Endothelial cell of umbilical vein (primary cell): ENCODE measurements at regions not wholly inside any gene's neighbourhood (a gene's known extent, or its start where the extent isn't known, plus 50 kb on each side); places are given as distances from the start of the nearest gene placed in this dataset.

Experiments
- BruUV-seq: library from RNA; stranded (reverse); fragments of 400-500 nt; replicated peaks from 2 replicates; lab custom pipeline; 2021; lab: Mats Ljungman, UMichigan
- CTCF ChIA-PET: fragments of 300-600, 350-600 bp; sonication (Branson Sonifier 250); formaldehyde crosslinking; loops from one replicate; lab custom pipeline; 2021; ENCODE audit warnings: antibody characterized with exemption, inconsistent platforms; lab: Charles Lee
- POLR2A ChIA-PET: fragments of 300-600, 350-600 bp; sonication (Branson Sonifier 250); formaldehyde crosslinking; loops from one replicate; lab custom pipeline; 2021; ENCODE audit warnings: antibody characterized with exemption, inconsistent platforms; lab: Charles Lee
- DNase-seq: peaks from one replicate; pipeline ENCODE4 v3.0.0-alpha.2; 2011; ENCODE audit warnings: low read depth, low spot score
- FAIRE-seq: peaks from 2 replicates; lab custom pipeline; 2011; peaks lifted over from hg19 to GRCh38; lab: Jason Lieb, UNC
- H2AFZ ChIP-seq: 2 replicates; pipeline ENCODE4 v1.6.0; 2012; ENCODE audit warnings: low read depth, low read length, control low read depth, inconsistent platforms
- H3K27ac ChIP-seq: 2 replicates; pipeline ENCODE4 v1.5.1; 2011; ENCODE audit warnings: low read depth, mild to moderate bottlenecking, control low read depth, low read length, moderate library complexity; ENCODE audit not compliant: insufficient read depth
- H3K27me3 ChIP-seq, 2 experiments: 2 replicates each; pipeline versions ENCODE4 v1.6.0 to v1.6.1; 2011; ENCODE audit warnings: low read length in 2 of 2, mixed read lengths in 1 of 2; ENCODE audit not compliant: control insufficient read depth in 2 of 2, insufficient read depth in 2 of 2
- H3K36me3 ChIP-seq, 2 experiments: 2 replicates in 1 of 2; 3 replicates in 1 of 2; pipeline ENCODE4 v1.5.1; 2011; ENCODE audit warnings: low read length in 2 of 2, mild to moderate bottlenecking in 1 of 2, moderate library complexity in 1 of 2; ENCODE audit not compliant: control insufficient read depth in 2 of 2, insufficient read depth in 2 of 2; ENCODE audit errors: extremely low read depth in 1 of 2
- H3K4me1 ChIP-seq: 3 replicates; pipeline ENCODE4 v1.5.1; 2011; ENCODE audit warnings: mild to moderate bottlenecking, low read length; ENCODE audit not compliant: control insufficient read depth, insufficient read depth; ENCODE audit errors: extremely low read depth
- H3K4me2 ChIP-seq: 2 replicates; pipeline ENCODE4 v1.6.1; 2011; ENCODE audit warnings: low read length, control low read depth, mixed read lengths; ENCODE audit not compliant: insufficient read depth
- H3K4me3 ChIP-seq, 3 experiments: fragments of 200-600 bp in 1 of 3; sonication (generic), shearing (Covaris generic) in 1 of 3; replicated peaks in 1 of 3; 2 replicates each; pipeline ENCODE4 v1.5.1; 2011 to 2016; ENCODE audit warnings: control low read depth in 3 of 3, low read length in 3 of 3, mild to moderate bottlenecking in 2 of 3, inconsistent platforms in 1 of 3, low read depth in 1 of 3, moderate library complexity in 1 of 3; ENCODE audit not compliant: insufficient read depth in 1 of 3
- H3K79me2 ChIP-seq: 2 replicates; pipeline ENCODE4 v1.6.0; 2012; ENCODE audit warnings: low read length, inconsistent platforms; ENCODE audit not compliant: control insufficient read depth, insufficient read depth
- H3K9ac ChIP-seq: replicated peaks from 2 replicates; pipeline ENCODE3; 2011; ENCODE audit warnings: low read length, control low read depth; ENCODE audit not compliant: insufficient read depth; ENCODE audit errors: extremely low read depth
- H3K9me1 ChIP-seq: replicated peaks from 3 replicates; pipeline ENCODE4 v1.6.0; 2011; ENCODE audit warnings: mild to moderate bottlenecking, low read length; ENCODE audit not compliant: control insufficient read depth, insufficient read depth; ENCODE audit errors: extremely low read depth
- H3K9me3 ChIP-seq: replicated peaks from 2 replicates; pipeline ENCODE4 v1.5.1; 2012; ENCODE audit warnings: low read length, inconsistent platforms; ENCODE audit not compliant: control insufficient read depth, insufficient read depth
- H4K20me1 ChIP-seq: replicated peaks from 2 replicates; pipeline ENCODE3; 2011; ENCODE audit warnings: mild to moderate bottlenecking, low read length; ENCODE audit not compliant: control insufficient read depth, insufficient read depth; ENCODE audit errors: extremely low read depth
- CTCF ChIP-seq, 2 donors: IDR thresholded peaks; 1 replicate in 1 of 2; 2 replicates in 1 of 2; pipeline ENCODE4 v1.5.1; 2011; ENCODE audit warnings: low read length in 2 of 2, mild to moderate bottlenecking in 2 of 2, moderate library complexity in 2 of 2, control low read depth in 1 of 2, inconsistent platforms in 1 of 2, low read depth in 1 of 2; ENCODE audit not compliant: insufficient read depth in 1 of 2; ENCODE audit errors: extremely low read depth in 1 of 2
- EZH2 ChIP-seq: IDR thresholded peaks from 2 replicates; pipeline ENCODE4 v1.6.1; 2012; ENCODE audit warnings: borderline replicate concordance, low read depth, mild to moderate bottlenecking, moderate library complexity, low read length, inconsistent platforms; ENCODE audit not compliant: severe bottlenecking
- FOS ChIP-seq: IDR thresholded peaks from 2 replicates; pipeline ENCODE4 v1.6.1; 2011; ENCODE audit warnings: mild to moderate bottlenecking, low read length, moderate library complexity, borderline replicate concordance; ENCODE audit not compliant: insufficient read depth
- GATA2 ChIP-seq: IDR thresholded peaks from 2 replicates; pipeline ENCODE4 v1.7.0; 2011; ENCODE audit warnings: low read depth, mild to moderate bottlenecking, moderate library complexity, mixed read lengths, low read length; ENCODE audit not compliant: insufficient read length, insufficient read depth
- JUN ChIP-seq: IDR thresholded peaks from 2 replicates; pipeline ENCODE4 v1.6.1; 2011; ENCODE audit warnings: borderline replicate concordance, low read depth; ENCODE audit not compliant: insufficient read length, insufficient read depth
- MYC ChIP-seq: IDR thresholded peaks from one replicate; pipeline ENCODE4 v1.6.1; 2011; ENCODE audit warnings: mild to moderate bottlenecking, low read depth, low read length
- POLR2A ChIP-seq: IDR thresholded peaks from 2 replicates; pipeline ENCODE4 v1.6.1; 2012; ENCODE audit warnings: low read depth, mild to moderate bottlenecking, control low read depth, low read length
- POLR2AphosphoS5 ChIP-seq: IDR thresholded peaks from 2 replicates; pipeline ENCODE4 v1.6.1; 2012; ENCODE audit warnings: low read depth, mild to moderate bottlenecking, control low read depth, low read length, moderate library complexity; ENCODE audit not compliant: insufficient read depth
- dilution Hi-C: fragments of 300-500 bp; cut with MboI; formaldehyde crosslinking; loops from one replicate; pipeline ENCODE4 v1.15.0; 2019; ENCODE audit warnings: low sequenced_read_pairs; ENCODE audit not compliant: extremely low pct_ligation_motif_present
- intact Hi-C: fragments of 100-400 bp; cut with micrococcal nuclease; formaldehyde crosslinking; loops from one replicate; pipeline ENCODE4 v1.10.0; 2022
- TF ChIP-seq, protein P1 (sequence below): IDR thresholded peaks from 2 replicates; pipeline ENCODE4 v1.6.1; 2011; ENCODE audit not compliant: insufficient read depth, insufficient read length

- ChIA-PET CTCF (no interaction called here), POLR2A (no interaction called here)
- H3K9ac ChIP-seq: no peak overlapping the region
- no peak overlapping the region for H3K4me2 ChIP-seq
- no peak for FAIRE-seq
- H3K9me3 ChIP-seq: no peaks in the 10 kb centered on the region
- no peak overlapping the region for H3K27ac ChIP-seq
- intact Hi-C loops: no loop called here
- BruUV-seq: no TSS peak
- no peaks in the 10 kb centered on the region for H3K9me1 ChIP-seq
- H3K4me1 ChIP-seq: no peaks in the 10 kb centered on the region
- H4K20me1 ChIP-seq: no peaks in the 10 kb centered on the region
- no peaks in the 10 kb centered on the region for H3K27me3 ChIP-seq
- H2AFZ ChIP-seq: no peak overlapping the region
- no peak for DNase-seq
- H3K36me3 ChIP-seq: no peaks in the 10 kb centered on the region
- no peaks in the 10 kb centered on the region for H3K79me2 ChIP-seq
- no peak overlapping the region for H3K4me3 ChIP-seq
- dilution Hi-C loops: no loop called here
- TF ChIP-seq JUN (no peak), EZH2 (no peak)
- TF ChIP-seq, protein P1, sequence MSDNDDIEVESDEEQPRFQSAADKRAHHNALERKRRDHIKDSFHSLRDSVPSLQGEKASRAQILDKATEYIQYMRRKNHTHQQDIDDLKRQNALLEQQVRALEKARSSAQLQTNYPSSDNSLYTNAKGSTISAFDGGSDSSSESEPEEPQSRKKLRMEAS: no peak
Measured at GRCh38 chr12:13628067-13628466, 353.3 kb downstream of the GRIN2B start.

- H3K9ac ChIP-seq: no peak overlapping the region
- H3K9me1 ChIP-seq: no peaks in the 10 kb centered on the region
- ChIA-PET POLR2A (no interaction called here), CTCF (no interaction called here)
- FAIRE-seq (no peak), DNase-seq (no peak)
- H3K4me1 ChIP-seq: no peaks in the 10 kb centered on the region
- no peaks in the 10 kb centered on the region for H4K20me1 ChIP-seq
- intact Hi-C loops: no loop called here
- H3K9me3 ChIP-seq: no peaks in the 10 kb centered on the region
- no peaks in the 10 kb centered on the region for H3K79me2 ChIP-seq
- no peak overlapping the region for H3K27ac ChIP-seq
- no peaks in the 10 kb centered on the region for H3K27me3 ChIP-seq
- no peak overlapping the region for H3K4me3 ChIP-seq
- H3K36me3 ChIP-seq: no peaks in the 10 kb centered on the region
- no TSS peak for BruUV-seq
- no peak overlapping the region for H2AFZ ChIP-seq
- no peak for TF ChIP-seq GATA2
- TF ChIP-seq MYC: no peak
- TF ChIP-seq, protein P1: no peak
- TF ChIP-seq JUN: no peak
- TF ChIP-seq POLR2A: no peak
- no peak for TF ChIP-seq FOS
- no peak for TF ChIP-seq CTCF (IDR thresholded peaks at IDR 0.05; ENCODE audit: extremely low read depth in 1 of 2, insufficient read depth in 1 of 2, low read depth in 1 of 2, low read length in 2 of 2)
- no peak for TF ChIP-seq POLR2AphosphoS5
- no peak for TF ChIP-seq EZH2
- no peak overlapping the region for H3K4me2 ChIP-seq
- dilution Hi-C loops: no loop called here
Measured at GRCh38 chr12:13627536-13627935, 353.9 kb downstream of the GRIN2B start.
